GM13976 (cell line): ENCODE measurements at regions not wholly inside any gene's neighbourhood (a gene's known extent, or its start where the extent isn't known, plus 50 kb on each side); places are given as distances from the start of the nearest gene placed in this dataset.

ENCODE experiments used
- DNase-seq: peaks from one replicate; pipeline ENCODE4 v3.0.0; 2012; ENCODE audit warnings: low spot score
- in situ Hi-C: fragments of 300-500 bp; cut with MboI; formaldehyde crosslinking; loops from one replicate; pipeline ENCODE4 v1.12.0; 2022; ENCODE audit warnings: low sequenced_read_pairs, mixed read lengths, inconsistent platforms; ENCODE audit not compliant: unreplicated experiment
- TF ChIP-seq, protein P1 (sequence below): IDR thresholded peaks from 2 replicates; pipeline ENCODE4 v1.5.1; 2012; ENCODE audit warnings: borderline replicate concordance, mild to moderate bottlenecking; ENCODE audit not compliant: insufficient read depth; ENCODE audit errors: extremely low read depth, missing control alignments, control extremely low read depth

DNA sequence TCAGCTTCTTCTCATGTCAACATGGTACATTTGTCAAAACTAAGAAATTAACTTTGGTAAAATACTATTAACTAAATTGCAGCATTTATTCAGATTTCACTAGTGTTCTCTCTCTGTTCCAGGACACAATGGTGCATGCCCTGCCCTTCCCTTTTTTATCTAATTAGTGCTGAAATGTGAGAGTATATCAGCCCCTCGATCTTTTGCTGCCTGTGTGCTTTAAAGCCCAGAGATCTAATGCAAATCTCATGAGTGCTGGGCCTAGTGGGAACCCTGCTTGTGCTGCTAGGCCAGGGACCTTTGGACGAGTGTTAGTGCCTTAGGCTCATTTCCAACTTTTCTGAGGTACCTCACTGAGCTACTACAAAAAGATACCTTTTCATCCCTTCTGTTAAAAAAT lies 221.1 kb upstream of the EDNRB start:
- in situ Hi-C loops: loop anchor here (25.0 kb wide), 2 partner anchors 448 to 823 kb away; no protein-coding TSS in a partner anchor
- TF ChIP-seq, protein P1, sequence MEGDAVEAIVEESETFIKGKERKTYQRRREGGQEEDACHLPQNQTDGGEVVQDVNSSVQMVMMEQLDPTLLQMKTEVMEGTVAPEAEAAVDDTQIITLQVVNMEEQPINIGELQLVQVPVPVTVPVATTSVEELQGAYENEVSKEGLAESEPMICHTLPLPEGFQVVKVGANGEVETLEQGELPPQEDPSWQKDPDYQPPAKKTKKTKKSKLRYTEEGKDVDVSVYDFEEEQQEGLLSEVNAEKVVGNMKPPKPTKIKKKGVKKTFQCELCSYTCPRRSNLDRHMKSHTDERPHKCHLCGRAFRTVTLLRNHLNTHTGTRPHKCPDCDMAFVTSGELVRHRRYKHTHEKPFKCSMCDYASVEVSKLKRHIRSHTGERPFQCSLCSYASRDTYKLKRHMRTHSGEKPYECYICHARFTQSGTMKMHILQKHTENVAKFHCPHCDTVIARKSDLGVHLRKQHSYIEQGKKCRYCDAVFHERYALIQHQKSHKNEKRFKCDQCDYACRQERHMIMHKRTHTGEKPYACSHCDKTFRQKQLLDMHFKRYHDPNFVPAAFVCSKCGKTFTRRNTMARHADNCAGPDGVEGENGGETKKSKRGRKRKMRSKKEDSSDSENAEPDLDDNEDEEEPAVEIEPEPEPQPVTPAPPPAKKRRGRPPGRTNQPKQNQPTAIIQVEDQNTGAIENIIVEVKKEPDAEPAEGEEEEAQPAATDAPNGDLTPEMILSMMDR: no peak
- DNase-seq: no peak

DNA sequence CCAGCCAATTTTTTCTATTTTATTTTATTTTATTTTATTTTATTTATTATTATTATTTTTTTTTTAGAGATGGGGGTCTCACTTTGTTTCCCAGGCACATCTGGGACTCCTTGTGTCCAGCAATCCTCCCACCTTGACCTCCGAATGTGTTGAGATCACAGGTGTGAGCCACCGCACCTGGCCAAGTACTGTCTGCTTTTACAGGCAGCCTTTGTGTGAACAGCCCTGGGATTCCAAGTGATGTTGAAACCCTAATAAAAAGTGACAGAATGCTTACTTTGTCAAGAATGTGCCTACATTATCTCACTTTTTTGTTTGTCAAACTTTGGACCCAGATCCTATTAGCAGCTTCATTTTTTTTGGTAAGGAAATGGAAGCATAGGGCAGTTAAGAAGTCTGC lies 220.1 kb upstream of the EDNRB start:
- TF ChIP-seq, protein P1: no peak
- in situ Hi-C loops: loop anchor here (25.0 kb wide), 2 partner anchors 449 to 824 kb away; no protein-coding TSS in a partner anchor
- no peak for DNase-seq

DNA sequence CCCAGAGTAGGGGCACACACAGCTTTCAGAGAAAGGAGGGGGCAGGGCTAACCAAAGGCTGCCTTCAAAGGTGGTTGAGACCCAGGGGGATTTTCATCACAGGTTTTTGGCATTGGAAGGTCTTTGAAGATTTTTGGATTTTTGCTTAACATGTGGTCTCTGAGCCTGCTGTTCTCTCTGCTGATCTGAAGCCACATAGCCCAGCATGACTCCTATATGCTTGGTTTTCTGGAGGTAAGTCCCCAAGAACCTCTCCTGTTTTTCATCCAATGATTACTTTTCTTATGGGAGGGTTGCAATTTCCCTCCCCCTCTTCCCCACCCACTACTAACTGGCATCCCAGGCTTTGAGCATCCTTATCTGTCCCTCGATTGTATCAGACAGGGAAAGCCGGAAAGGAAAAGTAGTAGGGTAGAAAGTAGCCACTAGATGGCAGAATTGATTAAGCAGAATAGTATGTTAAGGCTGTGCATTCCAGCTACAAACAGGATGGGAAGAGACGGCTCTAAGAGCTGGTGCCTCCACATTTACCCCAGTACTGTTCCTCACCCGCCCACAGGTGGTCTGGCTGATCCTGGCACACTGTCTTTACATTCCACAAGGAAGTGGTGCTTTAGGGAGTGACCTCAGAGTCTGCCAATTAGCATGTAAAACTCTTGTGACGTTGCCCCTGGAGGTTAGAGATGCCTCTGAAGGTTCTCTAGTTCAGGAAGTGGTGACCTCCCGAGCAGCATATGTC lies 218.9 kb upstream of the EDNRB start:
- TF ChIP-seq, protein P1: peak; percentile 52
- in situ Hi-C loops: loop anchor here (25.0 kb wide), 2 partner anchors 450 to 825 kb away; no protein-coding TSS in a partner anchor
- peak; percentile 32 for DNase-seq

DNA sequence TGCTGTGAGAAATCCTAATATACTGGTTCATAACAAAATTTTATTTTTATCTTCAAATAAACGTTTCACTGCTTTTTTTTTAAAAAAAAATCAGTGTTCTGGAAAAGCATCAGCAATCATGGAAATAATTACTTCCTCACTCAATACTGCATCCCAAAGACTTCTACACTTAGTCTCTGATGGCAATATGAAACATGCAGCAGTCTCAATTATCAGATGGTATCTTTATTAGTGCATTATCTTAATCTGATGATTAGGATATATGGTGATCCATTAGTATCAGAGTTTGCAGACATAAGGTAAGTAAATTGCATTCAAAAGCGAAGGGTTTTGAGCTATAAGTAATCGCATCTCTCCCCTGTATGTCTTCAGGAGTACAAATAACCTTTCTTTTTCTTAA lies 218.3 kb upstream of the EDNRB start:
- in situ Hi-C loops: loop anchor here (25.0 kb wide), 2 partner anchors 450 to 825 kb away; no protein-coding TSS in a partner anchor
- no peak for DNase-seq
- TF ChIP-seq, protein P1: no peak

DNA sequence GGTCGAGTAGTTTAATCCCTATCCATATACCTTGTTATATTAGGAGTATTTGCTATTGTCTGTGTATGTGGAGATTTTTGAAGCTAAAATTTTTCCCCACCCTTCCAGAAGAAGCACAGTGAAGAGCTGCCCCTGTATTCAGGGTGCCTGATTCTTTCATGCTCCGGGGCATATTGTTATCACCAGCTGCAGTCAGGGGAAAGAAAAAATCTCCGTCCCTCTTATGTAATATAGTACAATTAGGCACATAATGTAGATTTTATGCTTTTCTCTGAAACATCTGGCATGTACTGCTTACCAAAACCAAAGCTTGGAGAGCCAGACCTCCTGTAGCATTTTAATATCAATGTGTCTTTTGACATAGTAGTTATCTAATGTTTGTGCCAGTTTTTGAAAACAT lies 214.9 kb upstream of the EDNRB start:
- no peak for DNase-seq
- in situ Hi-C loops: loop anchor here (25.0 kb wide), 2 partner anchors 454 to 829 kb away; no protein-coding TSS in a partner anchor
- TF ChIP-seq, protein P1: no peak

DNA sequence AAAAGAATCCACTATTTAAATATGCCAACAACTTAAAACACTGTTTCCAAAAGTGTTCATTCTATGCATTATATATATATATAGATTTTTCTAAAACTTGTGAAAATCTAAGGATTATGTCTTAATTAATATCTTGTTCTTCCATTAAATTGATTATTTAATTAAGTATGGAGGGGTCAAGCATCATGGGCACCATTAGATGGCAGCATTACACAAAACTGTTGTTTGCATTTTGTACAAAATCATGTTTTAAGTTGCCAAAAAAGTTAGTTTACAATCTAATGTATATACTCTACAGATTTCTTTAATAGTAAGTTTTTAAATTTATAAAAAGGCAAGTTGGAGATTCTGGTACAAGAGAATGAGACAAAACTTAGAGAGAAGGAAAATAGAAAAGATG lies 213.2 kb upstream of the EDNRB start:
- in situ Hi-C loops: loop anchor here (25.0 kb wide), 2 partner anchors 455 to 830 kb away; no protein-coding TSS in a partner anchor
- no peak for DNase-seq
- TF ChIP-seq, protein P1: no peak
